A549 (cell line): ENCODE measurements at regions not wholly inside any gene's neighbourhood (a gene's known extent, or its start where the extent isn't known, plus 50 kb on each side); places are given as distances from the start of the nearest gene placed in this dataset.

Source experiments
- CTCF ChIP-seq: fragments of >200 bp; sonication (Bioruptor Twin); formaldehyde crosslinking; IDR thresholded peaks from 3 replicates; pipeline ENCODE4 v1.5.1; 2016
- EP300 ChIP-seq, 2 experiments: fragments of >200 bp; sonication (Bioruptor Twin); formaldehyde crosslinking; IDR thresholded peaks; 2 replicates in 1 of 2; 3 replicates in 1 of 2; pipeline ENCODE4 v1.6.1; 2016 to 2017
- HES2 ChIP-seq: fragments of >200 bp; sonication (Bioruptor Twin); formaldehyde crosslinking; IDR thresholded peaks from 2 replicates; pipeline ENCODE4 v1.6.1; 2016
- HEYL ChIP-seq: fragments of 250-450 bp; sonication (Bioruptor Pico); IDR thresholded peaks from 2 replicates; pipeline ENCODE4 v1.8.0; 2021; ENCODE audit warnings: mild to moderate bottlenecking, moderate library complexity
- MAX ChIP-seq: IDR thresholded peaks from 2 replicates; pipeline ENCODE4 v1.6.1; 2012
- MYC ChIP-seq: IDR thresholded peaks from 2 replicates; pipeline ENCODE4 v1.6.1; 2012; ENCODE audit warnings: mild to moderate bottlenecking, inconsistent platforms, low read length, improper control_type of control experiment, borderline replicate concordance
- NFE2L2 ChIP-seq: fragments of 150-350 bp; conservative IDR thresholded peaks from 2 replicates; pipeline ENCODE4 v1.6.1; 2014; ENCODE audit warnings: low read length
- PBX3 ChIP-seq: IDR thresholded peaks from 2 replicates; pipeline ENCODE4 v1.6.1; 2012
- PHF8 ChIP-seq: fragments of 200-600 bp; sonication (generic); IDR thresholded peaks from 2 replicates; pipeline ENCODE4 v1.6.1; 2016; ENCODE audit warnings: low read depth, mild to moderate bottlenecking, antibody characterized with exemption, moderate library complexity, borderline replicate concordance
- POLR2A ChIP-seq: IDR thresholded peaks from 2 replicates; pipeline ENCODE4 v1.6.1; 2012; ENCODE audit warnings: mild to moderate bottlenecking, low read length
- REST ChIP-seq: fragments of 200-600 bp; sonication (generic); IDR thresholded peaks from 2 replicates; pipeline ENCODE4 v1.6.1; 2016; ENCODE audit warnings: antibody characterized with exemption, mild to moderate bottlenecking, moderate library complexity
- RFX5 ChIP-seq: fragments of 450-650 bp; IDR thresholded peaks from 2 replicates; pipeline ENCODE4 v1.7.1; 2014; ENCODE audit warnings: antibody characterized with exemption, mild to moderate bottlenecking, moderate library complexity
- SMC3 ChIP-seq: fragments of >200 bp; sonication (Bioruptor Twin); formaldehyde crosslinking; IDR thresholded peaks from 3 replicates; pipeline ENCODE4 v1.6.1; 2018; ENCODE audit warnings: inconsistent platforms
- SREBF2 ChIP-seq: fragments of 450-650 bp; IDR thresholded peaks from 2 replicates; pipeline ENCODE4 v1.6.1; 2014; ENCODE audit warnings: mild to moderate bottlenecking, moderate library complexity

GRCh38 chr1:61626816-61627215 is 98.1 kb downstream of the TM2D1 start:
- no peak for TF ChIP-seq SREBF2
- no peak for TF ChIP-seq POLR2A
- TF ChIP-seq CTCF = no peak
- no peak for TF ChIP-seq NFE2L2
- TF ChIP-seq EP300 (IDR thresholded peaks at IDR 0.05) = no peak
- TF ChIP-seq MYC = no peak
- TF ChIP-seq MAX = no peak
- no peak for TF ChIP-seq HEYL (CRISPR knock-in tag)
- TF ChIP-seq PHF8 = no peak
- TF ChIP-seq REST = no peak
- no peak for TF ChIP-seq PBX3
- no peak for TF ChIP-seq HES2
- TF ChIP-seq SMC3 = no peak
- no peak for TF ChIP-seq RFX5
